ENCODE measurements at regions not wholly inside any gene's neighbourhood (a gene's known extent, or its start where the extent isn't known, plus 50 kb on each side); places are given as distances from the start of the nearest gene placed in this dataset.
"Not testable (repeated sequence)": the region's sequence is repeated elsewhere in the genome, so short reads cannot be mapped to it uniquely, and the experiment has no call there.

GRCh38 chr1:106396020-106396419, 660.5 kb upstream of the PRMT6 start (continued):
- TF ChIP-seq, protein P1, sequence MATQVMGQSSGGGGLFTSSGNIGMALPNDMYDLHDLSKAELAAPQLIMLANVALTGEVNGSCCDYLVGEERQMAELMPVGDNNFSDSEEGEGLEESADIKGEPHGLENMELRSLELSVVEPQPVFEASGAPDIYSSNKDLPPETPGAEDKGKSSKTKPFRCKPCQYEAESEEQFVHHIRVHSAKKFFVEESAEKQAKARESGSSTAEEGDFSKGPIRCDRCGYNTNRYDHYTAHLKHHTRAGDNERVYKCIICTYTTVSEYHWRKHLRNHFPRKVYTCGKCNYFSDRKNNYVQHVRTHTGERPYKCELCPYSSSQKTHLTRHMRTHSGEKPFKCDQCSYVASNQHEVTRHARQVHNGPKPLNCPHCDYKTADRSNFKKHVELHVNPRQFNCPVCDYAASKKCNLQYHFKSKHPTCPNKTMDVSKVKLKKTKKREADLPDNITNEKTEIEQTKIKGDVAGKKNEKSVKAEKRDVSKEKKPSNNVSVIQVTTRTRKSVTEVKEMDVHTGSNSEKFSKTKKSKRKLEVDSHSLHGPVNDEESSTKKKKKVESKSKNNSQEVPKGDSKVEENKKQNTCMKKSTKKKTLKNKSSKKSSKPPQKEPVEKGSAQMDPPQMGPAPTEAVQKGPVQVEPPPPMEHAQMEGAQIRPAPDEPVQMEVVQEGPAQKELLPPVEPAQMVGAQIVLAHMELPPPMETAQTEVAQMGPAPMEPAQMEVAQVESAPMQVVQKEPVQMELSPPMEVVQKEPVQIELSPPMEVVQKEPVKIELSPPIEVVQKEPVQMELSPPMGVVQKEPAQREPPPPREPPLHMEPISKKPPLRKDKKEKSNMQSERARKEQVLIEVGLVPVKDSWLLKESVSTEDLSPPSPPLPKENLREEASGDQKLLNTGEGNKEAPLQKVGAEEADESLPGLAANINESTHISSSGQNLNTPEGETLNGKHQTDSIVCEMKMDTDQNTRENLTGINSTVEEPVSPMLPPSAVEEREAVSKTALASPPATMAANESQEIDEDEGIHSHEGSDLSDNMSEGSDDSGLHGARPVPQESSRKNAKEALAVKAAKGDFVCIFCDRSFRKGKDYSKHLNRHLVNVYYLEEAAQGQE (IDR thresholded peaks at IDR 0.05): no peak
- TF ChIP-seq RXRA (IDR thresholded peaks at IDR 0.05) (no peak), TAF1 (conservative IDR thresholded peaks at IDR 0.05) (no peak), HNF4A (conservative IDR thresholded peaks at IDR 0.05) (no peak)

DNA sequence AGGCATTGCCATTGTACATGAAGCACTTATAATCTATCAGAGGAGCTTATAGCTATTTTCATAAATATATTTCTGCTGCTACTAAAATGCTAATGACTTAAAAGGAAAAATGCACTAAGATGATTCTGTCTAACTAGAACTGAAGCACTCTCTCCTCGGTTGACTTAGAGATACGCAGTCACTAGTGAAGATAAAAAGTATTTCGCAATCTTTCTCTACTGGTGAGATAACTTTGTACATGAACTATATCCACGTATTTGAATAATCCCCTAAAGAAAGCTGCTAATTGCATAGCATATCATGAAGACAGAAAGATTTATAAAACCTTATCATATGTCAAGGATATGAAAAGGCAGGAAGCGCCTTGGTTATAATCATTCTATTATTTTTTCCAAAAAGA, 658.1 kb upstream of the PRMT6 start:
- H3K4me3 ChIP-seq (ENCODE audit: low read depth in 1 of 3, low read length in 3 of 3): no peak overlapping the region
- WGBS: 59% methylated on average over 5 of the region's 5 CpGs
- H3K9me3 ChIP-seq (ENCODE audit: control insufficient read depth in 4 of 4, low read length in 3 of 4): no peaks in the 10 kb centered on the region
- no peaks in the 10 kb centered on the region for H3K36me3 ChIP-seq (ENCODE audit: control insufficient read depth in 4 of 4, insufficient read depth in 3 of 4, low read depth in 1 of 4, low read length in 3 of 4)
- TF ChIP-seq NR2F2 (IDR thresholded peaks at IDR 0.05) (no peak), SP1 (IDR thresholded peaks at IDR 0.05) (no peak), HNF4G (IDR thresholded peaks at IDR 0.05) (no peak)
- no peak overlapping the region for H3K27ac ChIP-seq (ENCODE audit: low read depth in 1 of 2, low read length in 2 of 2)
- no peaks in the 10 kb centered on the region for H3K4me1 ChIP-seq (ENCODE audit: control insufficient read depth in 4 of 4, insufficient read depth in 4 of 4, low read length in 3 of 4)
- H3K9ac ChIP-seq (ENCODE audit: low read depth in 1 of 2, low read length in 2 of 2): no peak overlapping the region
- DNase-seq (ENCODE audit: low spot score): no peak
- H3K27me3 ChIP-seq (ENCODE audit: control insufficient read depth in 4 of 4, insufficient read depth in 4 of 4, low read length in 3 of 4): no peaks in the 10 kb centered on the region

- no peaks in the 10 kb centered on the region for H3K9me3 ChIP-seq (ENCODE audit: control insufficient read depth in 4 of 4, low read length in 3 of 4)
- H3K27ac ChIP-seq (ENCODE audit: low read depth in 1 of 2, low read length in 2 of 2): no peak overlapping the region
- TF ChIP-seq TAF1 (conservative IDR thresholded peaks at IDR 0.05) (no peak), FOXA1 (IDR thresholded peaks at IDR 0.05) (no peak), GABPA (IDR thresholded peaks at IDR 0.05 in 1 of 2, conservative IDR thresholded peaks at IDR 0.05 in 1 of 2) (no peak), FOXA2 (IDR thresholded peaks at IDR 0.05) (no peak), NR2F2 (IDR thresholded peaks at IDR 0.05) (no peak), JUND (IDR thresholded peaks at IDR 0.05) (no peak), MAX (IDR thresholded peaks at IDR 0.05) (no peak), CTCF (IDR thresholded peaks at IDR 0.05; ENCODE audit: low read depth, low read length, missing input control) (no peak), ZBTB33 (IDR thresholded peaks at IDR 0.05) (no peak), SP1 (IDR thresholded peaks at IDR 0.05) (no peak), RAD21 (IDR thresholded peaks at IDR 0.05) (no peak), RXRA (IDR thresholded peaks at IDR 0.05) (no peak), YY1 (IDR thresholded peaks at IDR 0.05) (no peak)
- TF ChIP-seq, protein P1 (IDR thresholded peaks at IDR 0.05): no peak
- H3K4me3 ChIP-seq (ENCODE audit: low read depth in 1 of 3, low read length in 3 of 3): no peak overlapping the region
- H3K4me1 ChIP-seq (ENCODE audit: control insufficient read depth in 4 of 4, insufficient read depth in 4 of 4, low read length in 3 of 4): no peaks in the 10 kb centered on the region
- H3K9ac ChIP-seq (ENCODE audit: low read depth in 1 of 2, low read length in 2 of 2): no peak overlapping the region
- no peaks in the 10 kb centered on the region for H3K36me3 ChIP-seq (ENCODE audit: control insufficient read depth in 4 of 4, insufficient read depth in 3 of 4, low read depth in 1 of 4, low read length in 3 of 4)
- DNase-seq (ENCODE audit: low spot score): no peak
- no peaks in the 10 kb centered on the region for H3K27me3 ChIP-seq (ENCODE audit: control insufficient read depth in 4 of 4, insufficient read depth in 4 of 4, low read length in 3 of 4)
- WGBS: 54% methylated on average over 1 of the region's 1 CpG
These were observed 650.4 kb upstream of the PRMT6 start for GRCh38 chr1:106406114-106406513.

- H3K4me3 ChIP-seq (ENCODE audit: low read depth in 1 of 3, low read length in 3 of 3); H3K9me3 ChIP-seq (ENCODE audit: control insufficient read depth in 4 of 4, low read length in 3 of 4); H3K9ac ChIP-seq (ENCODE audit: low read depth in 1 of 2, low read length in 2 of 2); H3K4me1 ChIP-seq (ENCODE audit: control insufficient read depth in 4 of 4, insufficient read depth in 4 of 4, low read length in 3 of 4); DNase-seq (ENCODE audit: low spot score); H3K36me3 ChIP-seq (ENCODE audit: control insufficient read depth in 4 of 4, insufficient read depth in 3 of 4, low read depth in 1 of 4, low read length in 3 of 4); H3K27ac ChIP-seq (ENCODE audit: low read depth in 1 of 2, low read length in 2 of 2); H3K27me3 ChIP-seq (ENCODE audit: control insufficient read depth in 4 of 4, insufficient read depth in 4 of 4, low read length in 3 of 4): not testable (repeated sequence)
- WGBS: 87% methylated on average over 18 of the region's 18 CpGs
These were observed 644.2 kb upstream of the PRMT6 start for GRCh38 chr1:106412321-106412720.

All from liver (tissue), 8 donors.